DND-41 (cell line): ENCODE measurements at regions not wholly inside any gene's neighbourhood (a gene's known extent, or its start where the extent isn't known, plus 50 kb on each side); places are given as distances from the start of the nearest gene placed in this dataset.

Source experiments
- CTCF ChIP-seq: IDR thresholded peaks from 2 replicates; pipeline ENCODE4 v1.5.1; 2012; ENCODE audit warnings: borderline replicate concordance, low read length, moderate library complexity, mild to moderate bottlenecking; ENCODE audit not compliant: poor library complexity, severe bottlenecking; ENCODE audit errors: extremely low read depth
- EZH2 ChIP-seq: IDR thresholded peaks from 3 replicates; pipeline ENCODE4 v1.6.1; 2012; ENCODE audit warnings: borderline replicate concordance, low read depth, mild to moderate bottlenecking, moderate library complexity, low read length, inconsistent platforms; ENCODE audit not compliant: severe bottlenecking

GRCh38 chr7:17678896-17679295 is 261.4 kb downstream of the SNX13 start:
- TF ChIP-seq CTCF, result no peak
- TF ChIP-seq EZH2, result no peak
